ENCODE measurements at regions not wholly inside any gene's neighbourhood (a gene's known extent, or its start where the extent isn't known, plus 50 kb on each side); places are given as distances from the start of the nearest gene placed in this dataset.
A peak's percentile ranks its signal among the peaks of the same experiment; 100 is the strongest.

GRCh38 chr6:21526974-21527373 lies 66.6 kb upstream of the SOX4 start:
- Histone ChIP-seq H3K4me3 (no peak overlapping the region), H3K36me3 (no peaks in the 10 kb centered on the region), H3K4me1 (ENCODE audit: low read depth) (no peaks in the 10 kb centered on the region), H3K27me3 (no peaks in the 10 kb centered on the region), H3K9me3 (ENCODE audit: low read depth) (no peaks in the 10 kb centered on the region), H3K27ac (no peak overlapping the region)
- no peak for TF ChIP-seq CTCF (IDR thresholded peaks at IDR 0.05; ENCODE audit: low read depth, low read length)
- DNase-seq (ENCODE audit: low read depth in 1 of 2, low spot score in 1 of 2), result no peak

GRCh38 chr6:21527731-21528130 lies 65.8 kb upstream of the SOX4 start:
- H3K27ac ChIP-seq, result no peak overlapping the region
- no peak overlapping the region for H3K4me3 ChIP-seq
- H3K27me3 ChIP-seq, result no peaks in the 10 kb centered on the region
- no peaks in the 10 kb centered on the region for H3K9me3 ChIP-seq (ENCODE audit: low read depth)
- no peaks in the 10 kb centered on the region for H3K36me3 ChIP-seq
- DNase-seq (ENCODE audit: low read depth in 1 of 2, low spot score in 1 of 2), result no peak
- TF ChIP-seq CTCF (IDR thresholded peaks at IDR 0.05; ENCODE audit: low read depth, low read length), result no peak
- no peaks in the 10 kb centered on the region for H3K4me1 ChIP-seq (ENCODE audit: low read depth)

GRCh38 chr6:21529431-21529830 lies 64.1 kb upstream of the SOX4 start:
- no peak for TF ChIP-seq CTCF (IDR thresholded peaks at IDR 0.05; ENCODE audit: low read depth, low read length)
- no peak for DNase-seq (ENCODE audit: low read depth in 1 of 2, low spot score in 1 of 2)
- peaks cover 5% of the 10 kb centered on the region for H3K4me1 ChIP-seq (ENCODE audit: low read depth)

GRCh38 chr6:21531393-21531792 lies 62.2 kb upstream of the SOX4 start:
- no peak for DNase-seq (ENCODE audit: low read depth in 1 of 2, low spot score in 1 of 2)
- no peak for TF ChIP-seq CTCF (IDR thresholded peaks at IDR 0.05; ENCODE audit: low read depth, low read length)
- H3K27ac ChIP-seq, result no peak overlapping the region
- no peaks in the 10 kb centered on the region for H3K27me3 ChIP-seq
- H3K4me3 ChIP-seq, result no peak overlapping the region
- H3K36me3 ChIP-seq, result no peaks in the 10 kb centered on the region
- no peaks in the 10 kb centered on the region for H3K9me3 ChIP-seq (ENCODE audit: low read depth)
- peaks cover 5% of the 10 kb centered on the region for H3K4me1 ChIP-seq (ENCODE audit: low read depth)

More at GRCh38 chr6:21529431-21529830, 64.1 kb upstream of the SOX4 start:
- no peak overlapping the region for H3K27ac ChIP-seq
- no peaks in the 10 kb centered on the region for H3K27me3 ChIP-seq
- H3K4me3 ChIP-seq, result no peak overlapping the region
- no peaks in the 10 kb centered on the region for H3K36me3 ChIP-seq
- H3K9me3 ChIP-seq (ENCODE audit: low read depth), result no peaks in the 10 kb centered on the region

GRCh38 chr6:21533678-21534077 lies 59.9 kb upstream of the SOX4 start:
- peaks cover 14% of the 10 kb centered on the region for H3K4me1 ChIP-seq (ENCODE audit: low read depth)
- H3K36me3 ChIP-seq, result no peaks in the 10 kb centered on the region
- no peaks in the 10 kb centered on the region for H3K9me3 ChIP-seq (ENCODE audit: low read depth)
- H3K27ac ChIP-seq, result no peak overlapping the region
- H3K27me3 ChIP-seq, result no peaks in the 10 kb centered on the region
- no peak for TF ChIP-seq CTCF (IDR thresholded peaks at IDR 0.05; ENCODE audit: low read depth, low read length)
- no peak overlapping the region for H3K4me3 ChIP-seq
- peak in 1 of 2 donors; percentile 11 for DNase-seq (ENCODE audit: low read depth in 1 of 2, low spot score in 1 of 2)

- no peaks in the 10 kb centered on the region for H3K27me3 ChIP-seq
- H3K27ac ChIP-seq, result no peak overlapping the region
- TF ChIP-seq CTCF (IDR thresholded peaks at IDR 0.05; ENCODE audit: low read depth, low read length), result no peak
- H3K4me1 ChIP-seq (ENCODE audit: low read depth), result peaks cover 14% of the 10 kb centered on the region
- DNase-seq (ENCODE audit: low read depth in 1 of 2, low spot score in 1 of 2), result no peak
- no peaks in the 10 kb centered on the region for H3K9me3 ChIP-seq (ENCODE audit: low read depth)
- H3K4me3 ChIP-seq, result no peak overlapping the region
- H3K36me3 ChIP-seq, result no peaks in the 10 kb centered on the region
These were observed 57.2 kb upstream of the SOX4 start for GRCh38 chr6:21536280-21536766.

Data from cardiac muscle cell (in vitro differentiated cells and primary cell).